Epithelial cell of proximal tubule (primary cell): ENCODE measurements at regions not wholly inside any gene's neighbourhood (a gene's known extent, or its start where the extent isn't known, plus 50 kb on each side); places are given as distances from the start of the nearest gene placed in this dataset.

Experiments used
- DNase-seq: peaks from one replicate; pipeline ENCODE4 v3.0.0-alpha.2; 2011; ENCODE audit warnings: low read depth
- H3K4me3 ChIP-seq: 2 replicates; pipeline ENCODE4 v1.5.1; 2011; ENCODE audit warnings: low read depth, mild to moderate bottlenecking, low read length
- TF ChIP-seq, protein P1 (sequence below): conservative IDR thresholded peaks from 2 replicates; pipeline ENCODE4 v1.5.1; 2012; ENCODE audit warnings: low read depth, mild to moderate bottlenecking, low read length

DNA sequence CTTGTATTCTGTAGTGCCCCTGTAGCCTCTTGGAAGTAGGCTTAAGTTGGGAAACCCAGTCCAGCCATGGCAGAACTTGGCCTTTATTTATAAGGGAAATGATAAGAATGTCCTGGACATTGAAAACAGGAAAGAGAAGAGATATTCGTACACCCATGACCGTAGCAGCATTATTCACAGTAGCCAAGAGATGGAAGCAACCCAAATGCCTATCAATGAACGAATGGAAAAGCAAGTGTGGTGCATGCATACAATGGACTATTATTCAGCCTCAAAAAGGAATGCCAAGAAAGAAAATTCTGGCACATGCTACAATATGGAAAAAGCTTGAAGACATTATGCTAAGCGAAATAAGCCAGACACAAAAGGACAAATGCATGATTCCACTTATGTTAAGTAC, 315.3 kb downstream of the CXCL12 start:
- TF ChIP-seq, protein P1, sequence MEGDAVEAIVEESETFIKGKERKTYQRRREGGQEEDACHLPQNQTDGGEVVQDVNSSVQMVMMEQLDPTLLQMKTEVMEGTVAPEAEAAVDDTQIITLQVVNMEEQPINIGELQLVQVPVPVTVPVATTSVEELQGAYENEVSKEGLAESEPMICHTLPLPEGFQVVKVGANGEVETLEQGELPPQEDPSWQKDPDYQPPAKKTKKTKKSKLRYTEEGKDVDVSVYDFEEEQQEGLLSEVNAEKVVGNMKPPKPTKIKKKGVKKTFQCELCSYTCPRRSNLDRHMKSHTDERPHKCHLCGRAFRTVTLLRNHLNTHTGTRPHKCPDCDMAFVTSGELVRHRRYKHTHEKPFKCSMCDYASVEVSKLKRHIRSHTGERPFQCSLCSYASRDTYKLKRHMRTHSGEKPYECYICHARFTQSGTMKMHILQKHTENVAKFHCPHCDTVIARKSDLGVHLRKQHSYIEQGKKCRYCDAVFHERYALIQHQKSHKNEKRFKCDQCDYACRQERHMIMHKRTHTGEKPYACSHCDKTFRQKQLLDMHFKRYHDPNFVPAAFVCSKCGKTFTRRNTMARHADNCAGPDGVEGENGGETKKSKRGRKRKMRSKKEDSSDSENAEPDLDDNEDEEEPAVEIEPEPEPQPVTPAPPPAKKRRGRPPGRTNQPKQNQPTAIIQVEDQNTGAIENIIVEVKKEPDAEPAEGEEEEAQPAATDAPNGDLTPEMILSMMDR = no peak
- DNase-seq = no peak
- H3K4me3 ChIP-seq = no peak overlapping the region

DNA sequence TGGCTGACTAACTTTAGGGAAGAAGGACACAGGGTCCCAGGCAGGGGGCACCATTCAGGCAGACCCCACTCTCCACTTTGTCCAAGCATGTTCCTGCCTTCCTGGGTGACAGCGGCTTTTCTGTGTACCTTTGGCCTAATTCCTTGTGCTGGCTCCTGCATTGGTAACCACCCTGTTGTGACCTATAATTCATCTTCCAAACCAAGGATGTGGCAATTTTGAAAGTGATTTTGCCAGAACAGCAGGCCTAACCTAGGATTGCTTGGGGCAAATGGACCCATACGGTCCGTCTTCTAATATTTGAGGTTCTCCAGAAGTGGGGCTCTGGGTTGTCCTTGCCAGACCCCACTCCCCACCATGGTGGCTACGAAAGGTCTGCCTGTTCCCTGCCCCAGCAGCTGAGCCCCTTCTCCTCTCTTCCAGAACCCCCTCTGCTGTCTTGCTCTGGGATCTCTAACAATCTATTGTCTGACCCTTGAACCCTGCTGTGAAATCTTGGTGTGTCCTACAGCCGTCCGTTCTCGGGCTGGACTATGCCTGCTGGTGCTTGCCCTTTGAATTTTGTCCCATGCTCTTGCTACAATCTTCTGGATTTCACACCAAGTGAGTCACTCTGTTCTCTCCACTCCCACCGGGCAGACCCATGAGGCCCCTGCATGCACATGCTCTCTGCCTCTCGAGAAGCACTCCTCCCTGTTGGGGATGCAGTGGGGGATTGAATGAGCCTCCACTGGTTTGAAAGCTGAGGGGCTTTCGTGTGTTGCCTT, 316.0 kb downstream of the CXCL12 start:
- TF ChIP-seq, protein P1 = no peak
- H3K4me3 ChIP-seq = no peak overlapping the region
- no peak for DNase-seq

DNA sequence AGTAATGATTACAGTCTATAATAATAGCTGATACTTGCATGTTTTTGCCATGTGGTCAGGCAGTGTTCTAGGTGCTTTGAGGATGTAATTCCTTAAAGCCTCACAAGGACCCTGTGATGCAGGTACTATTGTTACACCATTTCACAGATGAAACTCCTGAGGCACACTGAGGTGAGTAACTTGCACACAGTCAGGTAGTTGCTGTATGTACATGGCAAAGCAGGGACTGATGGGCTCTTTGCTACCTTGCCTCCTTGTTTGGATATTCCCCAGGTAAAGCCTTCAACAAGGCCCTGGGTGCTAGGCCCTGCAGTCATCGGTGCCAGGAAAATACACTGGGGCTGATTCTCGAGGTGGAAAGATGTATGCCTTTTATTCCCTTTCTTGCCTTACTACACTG, 317.5 kb downstream of the CXCL12 start:
- TF ChIP-seq, protein P1 = no peak
- DNase-seq = no peak
- no peak overlapping the region for H3K4me3 ChIP-seq

DNA sequence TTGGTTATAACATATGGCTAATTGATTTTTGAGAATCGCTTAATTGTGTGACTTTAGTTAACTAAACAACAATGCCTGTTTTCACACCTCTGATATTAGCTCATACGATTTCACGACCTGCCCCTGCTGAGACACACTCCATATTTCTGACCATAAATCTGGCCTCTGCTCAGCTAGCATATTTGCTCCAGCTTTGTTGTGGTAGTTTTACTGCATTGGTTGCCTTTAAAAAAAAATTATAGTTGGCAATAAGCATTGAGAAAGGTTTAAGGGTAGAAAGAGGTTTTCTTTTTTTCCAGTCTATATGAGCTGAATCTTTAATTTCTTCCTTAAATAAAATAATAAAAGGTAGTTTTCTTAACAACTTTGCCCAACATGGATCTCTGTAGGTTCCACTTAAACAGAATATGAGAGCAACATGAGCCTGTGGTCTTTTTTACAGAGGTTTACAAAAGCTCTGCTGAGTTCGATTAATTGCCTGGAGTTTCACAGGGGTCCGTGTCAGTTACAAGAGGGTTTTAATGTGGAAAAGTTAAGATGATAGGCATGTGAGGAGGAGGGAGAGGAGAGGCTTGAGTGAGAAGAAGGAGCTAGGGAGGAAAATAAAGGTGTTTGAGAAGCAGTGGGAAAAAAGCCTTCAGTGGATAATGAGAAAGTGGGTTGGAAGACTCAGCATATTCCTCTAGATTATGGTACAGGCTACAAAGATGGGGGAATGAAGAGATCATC, 318.2 kb downstream of the CXCL12 start:
- TF ChIP-seq, protein P1 = no peak
- H3K4me3 ChIP-seq = no peak overlapping the region
- no peak for DNase-seq

DNA sequence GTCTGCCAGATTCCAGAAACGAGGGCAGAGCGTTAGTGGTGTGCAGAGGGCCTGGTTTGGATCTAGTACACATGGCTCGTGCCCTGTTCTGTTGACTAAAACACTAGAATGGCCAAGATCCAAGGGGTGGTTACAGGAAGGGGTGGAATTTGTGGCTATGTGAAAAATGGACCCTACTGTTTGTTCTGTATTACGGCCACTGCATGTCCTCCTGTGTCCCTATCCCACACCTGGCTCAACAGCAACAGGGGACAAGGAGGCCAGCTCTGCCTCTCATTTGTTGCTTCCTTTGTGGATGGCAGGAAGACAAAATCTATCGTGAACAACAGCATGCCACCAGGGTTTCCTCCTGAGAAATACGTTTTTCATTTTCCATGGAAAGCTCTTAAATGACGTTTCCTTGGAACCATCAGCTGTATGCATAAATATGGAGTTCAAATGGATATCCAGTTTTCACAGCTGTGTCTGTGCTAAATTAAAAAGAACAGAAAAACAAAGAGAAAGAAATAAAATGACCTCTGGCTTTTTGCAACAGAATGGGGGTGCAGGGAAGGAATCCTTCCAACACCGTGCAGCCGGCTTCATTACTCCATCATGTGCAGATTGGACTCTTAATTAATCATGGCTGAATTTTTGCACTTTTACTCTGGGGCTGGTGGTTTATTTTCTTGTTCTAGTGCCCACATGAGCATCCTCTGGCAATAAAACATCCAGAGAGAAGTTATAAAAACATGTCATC, 318.9 kb downstream of the CXCL12 start:
- no peak overlapping the region for H3K4me3 ChIP-seq
- DNase-seq = no peak
- TF ChIP-seq, protein P1 = no peak

DNA sequence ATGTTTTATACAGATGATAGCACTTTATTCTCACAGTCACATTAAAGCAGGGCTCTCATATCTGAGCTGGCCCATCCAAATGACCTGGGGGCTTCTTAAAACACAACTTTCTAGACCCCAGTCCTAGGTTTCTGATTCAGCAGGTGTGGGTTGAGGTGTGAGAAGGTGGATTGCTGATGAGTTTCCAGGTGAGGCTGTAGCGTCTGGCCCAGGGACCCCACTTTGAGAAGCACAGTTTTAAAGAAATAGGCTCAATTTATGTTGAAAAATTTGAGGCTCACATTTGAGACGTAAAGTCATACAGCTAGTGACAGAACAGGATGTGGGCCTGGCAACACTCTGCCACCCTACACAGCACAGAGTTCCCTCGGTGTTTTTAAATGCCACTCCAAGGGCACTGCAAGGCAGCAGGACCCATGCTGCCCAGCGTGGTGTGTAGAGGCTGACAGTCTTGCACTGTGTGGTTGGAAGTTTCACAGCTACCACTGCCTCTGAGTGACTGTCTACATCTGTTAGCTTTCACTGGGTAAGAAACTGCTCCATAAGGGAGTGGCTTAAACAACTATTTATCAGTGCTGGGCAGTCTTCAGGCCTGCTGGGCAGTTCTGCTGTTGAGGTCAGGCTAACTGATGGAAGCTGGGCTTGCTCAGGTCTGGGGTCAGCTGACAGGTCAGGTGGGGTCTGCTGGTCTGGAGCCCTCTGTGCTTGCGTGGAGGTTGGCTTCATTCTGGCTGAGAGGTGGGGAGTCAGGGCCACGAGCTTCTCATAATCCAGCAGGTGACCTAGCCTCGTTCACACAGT, 319.7 kb downstream of the CXCL12 start:
- no peak overlapping the region for H3K4me3 ChIP-seq
- TF ChIP-seq, protein P1 = no peak
- DNase-seq = no peak
